ENCODE measurements at regions not wholly inside any gene's neighbourhood (a gene's known extent, or its start where the extent isn't known, plus 50 kb on each side); places are given as distances from the start of the nearest gene placed in this dataset.
"Not testable (repeated sequence)": the region's sequence is repeated elsewhere in the genome, so short reads cannot be mapped to it uniquely, and the experiment has no call there.

GRCh38 chr16:60484901-60485300 lies 1551.3 kb downstream of the CDH8 start:
- no peak for DNase-seq

GRCh38 chr16:60481591-60481990 lies 1554.6 kb downstream of the CDH8 start:
- no peak for DNase-seq

GRCh38 chr16:60478810-60479209 lies 1557.4 kb downstream of the CDH8 start:
- DNase-seq, result no peak

GRCh38 chr16:60463986-60464385 lies 1572.3 kb downstream of the CDH8 start:
- DNase-seq, result no peak

GRCh38 chr16:60459463-60459862 lies 1576.8 kb downstream of the CDH8 start:
- DNase-seq, result no peak

- DNase-seq, result no peak
Observed at GRCh38 chr16:60458255-60458654, 1578.0 kb downstream of the CDH8 start.

GRCh38 chr16:60452646-60453045 lies 1583.6 kb downstream of the CDH8 start:
- DNase-seq, result no peak

GRCh38 chr16:60438894-60439293 lies 1597.3 kb downstream of the CDH8 start:
- DNase-seq, result no peak

GRCh38 chr16:60432472-60432871 lies 1603.8 kb downstream of the CDH8 start:
- no peak for DNase-seq

GRCh38 chr16:60419859-60420258 lies 1616.4 kb downstream of the CDH8 start:
- no peak for DNase-seq

- no peak for DNase-seq
Observed at GRCh38 chr16:60414613-60415012, 1621.6 kb downstream of the CDH8 start.

GRCh38 chr16:60413969-60414368 lies 1622.3 kb downstream of the CDH8 start:
- DNase-seq, result no peak

- no peak for DNase-seq
Observed at GRCh38 chr16:60407606-60408005, 1628.6 kb downstream of the CDH8 start.

- DNase-seq, result no peak
Observed at GRCh38 chr16:60407034-60407433, 1629.2 kb downstream of the CDH8 start.

- DNase-seq, result no peak
Observed at GRCh38 chr16:60405286-60405685, 1631.0 kb downstream of the CDH8 start.

- DNase-seq, result no peak
Observed at GRCh38 chr16:60404401-60404800, 1631.8 kb downstream of the CDH8 start.

GRCh38 chr16:60402941-60403340 lies 1633.3 kb downstream of the CDH8 start:
- DNase-seq, result not testable (repeated sequence)

- DNase-seq, result no peak
Observed at GRCh38 chr16:60392380-60392779, 1643.9 kb downstream of the CDH8 start.

GRCh38 chr16:60371591-60371990 lies 1637.5 kb upstream of the GOT2 start:
- no peak for DNase-seq

GRCh38 chr16:60367739-60368138 lies 1633.6 kb upstream of the GOT2 start:
- no peak for DNase-seq

- DNase-seq, result no peak
Observed at GRCh38 chr16:60363566-60363965, 1629.5 kb upstream of the GOT2 start.

GRCh38 chr16:60359866-60360265 lies 1625.8 kb upstream of the GOT2 start:
- not testable (repeated sequence) for DNase-seq

GRCh38 chr16:60359412-60359811 lies 1625.3 kb upstream of the GOT2 start:
- DNase-seq, result not testable (repeated sequence)

- not testable (repeated sequence) for DNase-seq
Observed at GRCh38 chr16:60357876-60358522, 1623.9 kb upstream of the GOT2 start.

- no peak for DNase-seq
Observed at GRCh38 chr16:60346256-60346655, 1612.1 kb upstream of the GOT2 start.
